ENCODE measurements at regions not wholly inside any gene's neighbourhood (a gene's known extent, or its start where the extent isn't known, plus 50 kb on each side); places are given as distances from the start of the nearest gene placed in this dataset.

GRCh38 chr4:81946996-81947395, 426.8 kb downstream of the HNRNPD start:
- no peak for DNase-seq (ENCODE audit: low read depth in 2 of 2)

GRCh38 chr4:81930506-81931238, 443.1 kb downstream of the HNRNPD start:
- no peak for DNase-seq (ENCODE audit: low read depth in 2 of 2)

- DNase-seq (ENCODE audit: low read depth in 2 of 2): no peak
These were observed 450.7 kb downstream of the HNRNPD start for GRCh38 chr4:81923140-81923539.

- DNase-seq (ENCODE audit: low read depth in 2 of 2): no peak
These were observed 450.6 kb upstream of the RASGEF1B start for GRCh38 chr4:81922313-81922712.

GRCh38 chr4:81921751-81922159, 450.0 kb upstream of the RASGEF1B start:
- no peak for DNase-seq (ENCODE audit: low read depth in 2 of 2)

GRCh38 chr4:81919810-81920209, 448.1 kb upstream of the RASGEF1B start:
- no peak for DNase-seq (ENCODE audit: low read depth in 2 of 2)

GRCh38 chr4:81919223-81919622, 447.5 kb upstream of the RASGEF1B start:
- DNase-seq (ENCODE audit: low read depth in 2 of 2): no peak

- no peak for DNase-seq (ENCODE audit: low read depth in 2 of 2)
These were observed 443.7 kb upstream of the RASGEF1B start for GRCh38 chr4:81915430-81915829.

GRCh38 chr4:81914623-81915022, 442.9 kb upstream of the RASGEF1B start:
- no peak for DNase-seq (ENCODE audit: low read depth in 2 of 2)

- peak; percentile 11 to 12 for DNase-seq (ENCODE audit: low read depth in 2 of 2)
These were observed 441.7 kb upstream of the RASGEF1B start for GRCh38 chr4:81913427-81913879.

GRCh38 chr4:81912376-81913030, 440.8 kb upstream of the RASGEF1B start:
- DNase-seq (ENCODE audit: low read depth in 2 of 2): no peak

- no peak for DNase-seq (ENCODE audit: low read depth in 2 of 2)
These were observed 435.2 kb upstream of the RASGEF1B start for GRCh38 chr4:81906905-81907304.

GRCh38 chr4:81905971-81906370, 434.3 kb upstream of the RASGEF1B start:
- DNase-seq (ENCODE audit: low read depth in 2 of 2): no peak

- DNase-seq (ENCODE audit: low read depth in 2 of 2): no peak
These were observed 432.4 kb upstream of the RASGEF1B start for GRCh38 chr4:81904121-81904520.

GRCh38 chr4:81903212-81903611, 431.5 kb upstream of the RASGEF1B start:
- no peak for DNase-seq (ENCODE audit: low read depth in 2 of 2)

GRCh38 chr4:81898862-81899504, 427.3 kb upstream of the RASGEF1B start:
- no peak for DNase-seq (ENCODE audit: low read depth in 2 of 2)

- no peak for DNase-seq (ENCODE audit: low read depth in 2 of 2)
These were observed 425.2 kb upstream of the RASGEF1B start for GRCh38 chr4:81896936-81897335.

GRCh38 chr4:81891005-81891996, 419.6 kb upstream of the RASGEF1B start:
- no peak for DNase-seq (ENCODE audit: low read depth in 2 of 2)

GRCh38 chr4:81884986-81885385, 413.3 kb upstream of the RASGEF1B start:
- DNase-seq (ENCODE audit: low read depth in 2 of 2): no peak

GRCh38 chr4:81883530-81884450, 412.1 kb upstream of the RASGEF1B start:
- no peak for DNase-seq (ENCODE audit: low read depth in 2 of 2)

- no peak for DNase-seq (ENCODE audit: low read depth in 2 of 2)
These were observed 411.3 kb upstream of the RASGEF1B start for GRCh38 chr4:81883004-81883403.

Measured in stimulated activated CD8-positive, alpha-beta memory T cell treated with anti-CD3 and anti-CD28 coated beads, Interleukin-7, amount 100 ng/mL, for 4 hours (primary cell).